GM12873 (cell line): ENCODE measurements at regions not wholly inside any gene's neighbourhood (a gene's known extent, or its start where the extent isn't known, plus 50 kb on each side); places are given as distances from the start of the nearest gene placed in this dataset.

Experiments used
- CTCF ChIP-seq: IDR thresholded peaks from 2 replicates; pipeline ENCODE4 v1.5.1; 2012; ENCODE audit warnings: low read depth, mild to moderate bottlenecking, moderate library complexity, low read length, control low read depth; ENCODE audit not compliant: insufficient read depth; ENCODE audit errors: missing control alignments

GRCh38 chr2:8263901-8264300 lies 418.0 kb upstream of the ID2 start:
- no peak for TF ChIP-seq CTCF

- TF ChIP-seq CTCF: no peak
These were observed 416.9 kb upstream of the ID2 start for GRCh38 chr2:8264981-8265380.

GRCh38 chr2:8265476-8266226 lies 416.2 kb upstream of the ID2 start:
- TF ChIP-seq CTCF: no peak

GRCh38 chr2:8266563-8266962 lies 415.3 kb upstream of the ID2 start:
- no peak for TF ChIP-seq CTCF

- TF ChIP-seq CTCF: no peak
These were observed 414.8 kb upstream of the ID2 start for GRCh38 chr2:8267048-8267447.

- TF ChIP-seq CTCF: no peak
These were observed 414.1 kb upstream of the ID2 start for GRCh38 chr2:8267721-8268120.

GRCh38 chr2:8268172-8268783 lies 413.6 kb upstream of the ID2 start:
- no peak for TF ChIP-seq CTCF
